ENCODE measurements at regions not wholly inside any gene's neighbourhood (a gene's known extent, or its start where the extent isn't known, plus 50 kb on each side); places are given as distances from the start of the nearest gene placed in this dataset.

DNA sequence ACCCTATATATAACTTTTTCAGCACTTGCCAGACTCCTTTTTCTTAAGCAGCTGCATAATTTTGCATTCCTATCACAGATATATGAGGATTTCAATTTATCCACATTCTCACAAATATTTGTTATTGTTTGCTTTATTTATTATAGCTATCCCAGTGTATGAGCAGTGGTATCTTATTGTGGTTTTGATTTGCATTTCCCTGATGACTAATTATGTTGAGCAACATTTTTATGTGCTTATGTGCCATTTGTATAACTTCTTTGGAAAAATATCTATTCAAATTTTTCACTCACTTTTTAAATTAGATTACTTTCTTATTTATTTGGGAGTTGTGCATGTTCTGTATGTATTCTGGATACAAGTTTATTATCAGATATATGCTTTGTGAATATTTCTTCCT is 361.9 kb downstream of the KCTD8 start:
- TF ChIP-seq, protein P1, sequence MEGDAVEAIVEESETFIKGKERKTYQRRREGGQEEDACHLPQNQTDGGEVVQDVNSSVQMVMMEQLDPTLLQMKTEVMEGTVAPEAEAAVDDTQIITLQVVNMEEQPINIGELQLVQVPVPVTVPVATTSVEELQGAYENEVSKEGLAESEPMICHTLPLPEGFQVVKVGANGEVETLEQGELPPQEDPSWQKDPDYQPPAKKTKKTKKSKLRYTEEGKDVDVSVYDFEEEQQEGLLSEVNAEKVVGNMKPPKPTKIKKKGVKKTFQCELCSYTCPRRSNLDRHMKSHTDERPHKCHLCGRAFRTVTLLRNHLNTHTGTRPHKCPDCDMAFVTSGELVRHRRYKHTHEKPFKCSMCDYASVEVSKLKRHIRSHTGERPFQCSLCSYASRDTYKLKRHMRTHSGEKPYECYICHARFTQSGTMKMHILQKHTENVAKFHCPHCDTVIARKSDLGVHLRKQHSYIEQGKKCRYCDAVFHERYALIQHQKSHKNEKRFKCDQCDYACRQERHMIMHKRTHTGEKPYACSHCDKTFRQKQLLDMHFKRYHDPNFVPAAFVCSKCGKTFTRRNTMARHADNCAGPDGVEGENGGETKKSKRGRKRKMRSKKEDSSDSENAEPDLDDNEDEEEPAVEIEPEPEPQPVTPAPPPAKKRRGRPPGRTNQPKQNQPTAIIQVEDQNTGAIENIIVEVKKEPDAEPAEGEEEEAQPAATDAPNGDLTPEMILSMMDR (IDR thresholded peaks at IDR 0.05; ENCODE audit: extremely low read depth in 1 of 2, insufficient read depth in 1 of 2, low read depth in 1 of 2, low read length in 2 of 2): no peak
- no peak for TF ChIP-seq POLR2A (IDR thresholded peaks at IDR 0.05; ENCODE audit: low read depth, low read length)
- no peak for TF ChIP-seq JUN (IDR thresholded peaks at IDR 0.05; ENCODE audit: borderline replicate concordance, insufficient read depth, insufficient read length, low read depth)
- no peak for TF ChIP-seq FOS (IDR thresholded peaks at IDR 0.05; ENCODE audit: borderline replicate concordance, insufficient read depth, low read length)
- TF ChIP-seq, protein P2, sequence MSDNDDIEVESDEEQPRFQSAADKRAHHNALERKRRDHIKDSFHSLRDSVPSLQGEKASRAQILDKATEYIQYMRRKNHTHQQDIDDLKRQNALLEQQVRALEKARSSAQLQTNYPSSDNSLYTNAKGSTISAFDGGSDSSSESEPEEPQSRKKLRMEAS (IDR thresholded peaks at IDR 0.05; ENCODE audit: insufficient read depth, insufficient read length): no peak
